ENCODE measurements at regions not wholly inside any gene's neighbourhood (a gene's known extent, or its start where the extent isn't known, plus 50 kb on each side); places are given as distances from the start of the nearest gene placed in this dataset.

DNA sequence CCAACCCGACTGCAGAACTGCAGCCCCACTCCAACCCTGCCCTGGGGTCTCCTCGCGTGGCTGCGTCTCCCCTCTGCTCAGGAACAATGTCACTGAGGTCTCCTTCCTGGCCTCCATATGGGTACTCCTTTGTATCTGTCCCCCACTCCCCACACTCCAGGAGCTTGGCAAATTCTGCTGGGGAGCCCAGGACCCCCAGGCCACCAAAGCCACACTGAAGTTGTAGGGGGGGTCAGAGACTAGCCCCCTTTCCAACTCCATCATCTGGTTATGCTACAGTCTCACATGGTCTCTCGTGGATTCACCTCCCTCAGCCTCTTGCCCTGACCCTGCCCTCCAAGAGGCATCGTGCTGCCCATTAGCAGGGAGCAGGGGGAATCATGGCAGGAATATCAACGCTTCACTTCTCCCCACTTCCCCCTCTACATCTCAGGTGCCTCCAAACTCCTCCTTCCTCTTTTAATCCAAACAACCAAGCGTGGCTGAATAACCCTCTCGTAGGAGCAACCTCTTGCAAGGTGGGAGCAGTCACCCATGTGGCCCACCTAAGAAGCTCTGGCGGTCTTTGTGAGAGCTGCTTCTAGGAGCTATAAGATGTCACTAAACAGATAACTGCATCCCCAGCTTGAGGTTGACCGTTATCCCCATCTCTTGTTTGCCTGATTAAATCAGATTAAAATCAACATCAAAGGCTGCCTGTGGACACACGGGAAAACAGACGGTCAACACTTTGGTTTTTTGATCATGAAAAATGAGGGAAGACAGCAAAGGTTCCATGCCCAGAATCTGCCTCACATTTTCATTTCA is 86.4 kb downstream of the MIS18A start:
- TF ChIP-seq, protein P1, sequence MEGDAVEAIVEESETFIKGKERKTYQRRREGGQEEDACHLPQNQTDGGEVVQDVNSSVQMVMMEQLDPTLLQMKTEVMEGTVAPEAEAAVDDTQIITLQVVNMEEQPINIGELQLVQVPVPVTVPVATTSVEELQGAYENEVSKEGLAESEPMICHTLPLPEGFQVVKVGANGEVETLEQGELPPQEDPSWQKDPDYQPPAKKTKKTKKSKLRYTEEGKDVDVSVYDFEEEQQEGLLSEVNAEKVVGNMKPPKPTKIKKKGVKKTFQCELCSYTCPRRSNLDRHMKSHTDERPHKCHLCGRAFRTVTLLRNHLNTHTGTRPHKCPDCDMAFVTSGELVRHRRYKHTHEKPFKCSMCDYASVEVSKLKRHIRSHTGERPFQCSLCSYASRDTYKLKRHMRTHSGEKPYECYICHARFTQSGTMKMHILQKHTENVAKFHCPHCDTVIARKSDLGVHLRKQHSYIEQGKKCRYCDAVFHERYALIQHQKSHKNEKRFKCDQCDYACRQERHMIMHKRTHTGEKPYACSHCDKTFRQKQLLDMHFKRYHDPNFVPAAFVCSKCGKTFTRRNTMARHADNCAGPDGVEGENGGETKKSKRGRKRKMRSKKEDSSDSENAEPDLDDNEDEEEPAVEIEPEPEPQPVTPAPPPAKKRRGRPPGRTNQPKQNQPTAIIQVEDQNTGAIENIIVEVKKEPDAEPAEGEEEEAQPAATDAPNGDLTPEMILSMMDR (IDR thresholded peaks at IDR 0.05), result no peak

DNA sequence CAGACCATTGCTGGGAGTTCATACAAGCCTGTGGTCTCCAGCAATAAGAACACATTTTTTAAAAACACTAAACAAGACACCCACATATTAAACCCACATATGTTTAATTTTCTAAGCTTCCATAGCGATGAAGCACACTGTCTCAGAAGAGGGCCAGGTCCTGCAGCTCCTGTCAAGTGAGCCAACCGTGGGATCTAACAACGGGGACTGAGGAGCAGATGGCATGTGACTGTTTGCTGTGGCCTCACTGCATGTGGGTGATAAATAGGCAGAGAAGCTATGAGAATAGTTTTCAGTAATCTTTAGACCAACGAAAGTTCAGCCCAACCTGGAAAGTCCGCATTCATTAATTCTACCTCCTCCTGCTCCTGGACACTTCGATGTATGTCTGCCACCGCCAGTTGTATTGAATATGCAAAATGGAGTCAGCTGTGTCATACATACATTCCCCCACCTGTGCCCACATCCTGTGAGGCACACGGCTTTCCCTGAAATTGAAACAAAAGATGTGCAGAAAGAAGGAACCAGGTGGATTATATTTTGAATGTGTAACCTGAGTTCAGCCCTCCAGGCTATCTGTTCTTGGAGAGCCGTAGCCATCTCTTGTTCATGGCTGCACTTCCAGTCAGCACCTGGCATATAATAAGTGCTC is 88.2 kb downstream of the MIS18A start:
- TF ChIP-seq, protein P1 (IDR thresholded peaks at IDR 0.05), result no peak

DNA sequence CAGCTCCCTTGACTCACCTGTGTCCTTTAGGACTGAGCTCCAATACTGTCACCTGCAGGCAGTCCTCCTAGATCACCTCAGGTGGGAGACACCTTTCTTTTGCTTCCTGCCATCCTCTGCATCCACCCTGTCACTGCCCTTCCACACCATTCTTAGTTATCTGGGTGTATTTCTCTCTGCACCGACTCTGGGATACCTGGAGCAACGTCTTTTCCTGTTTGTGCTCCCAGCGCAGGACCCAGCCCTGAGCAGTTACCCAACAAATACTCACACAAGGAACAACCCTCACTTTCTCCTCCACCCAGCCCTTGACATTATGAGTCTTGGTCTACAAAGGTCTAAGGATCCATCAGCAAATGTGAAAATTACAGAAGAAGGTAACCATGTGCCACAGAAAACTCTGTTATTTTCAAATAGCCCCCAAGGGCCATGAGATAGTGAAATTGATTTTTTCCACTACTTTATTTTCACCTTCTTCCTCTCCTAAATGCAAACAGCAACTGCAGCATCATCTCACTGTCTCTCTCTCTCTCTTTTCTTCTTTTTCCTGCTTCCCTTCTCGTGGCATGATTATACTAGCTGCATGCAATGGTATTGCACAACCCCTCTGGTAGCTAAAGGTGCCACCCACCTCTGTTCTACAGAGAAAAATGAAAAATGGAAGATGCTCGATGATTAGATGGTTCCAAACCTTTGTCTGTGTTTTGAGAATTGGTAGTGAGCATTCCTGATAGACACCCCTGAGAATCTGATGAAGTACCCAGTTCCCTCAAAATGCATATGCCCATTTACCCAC is 89.0 kb downstream of the MIS18A start:
- TF ChIP-seq, protein P1 (IDR thresholded peaks at IDR 0.05), result no peak

DNA sequence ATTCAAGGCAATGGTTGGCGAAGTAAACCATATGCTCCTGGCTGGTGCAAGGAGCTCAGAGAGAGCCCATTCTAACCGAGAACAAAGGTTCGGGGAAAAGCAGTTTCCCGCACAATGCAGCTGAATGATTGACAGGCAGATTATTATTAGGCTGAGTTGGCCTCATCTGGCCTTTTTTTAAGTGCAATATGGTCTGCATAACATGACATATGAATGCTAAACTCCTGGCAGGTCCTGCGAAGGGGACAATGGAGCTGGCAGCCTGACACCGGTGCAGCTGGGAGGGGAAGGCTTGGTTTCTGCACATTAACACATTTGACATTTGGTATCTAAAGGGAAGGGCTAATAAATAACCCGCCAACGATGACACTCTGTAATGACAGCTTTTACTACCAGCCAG is 92.0 kb downstream of the MIS18A start:
- TF ChIP-seq, protein P1 (IDR thresholded peaks at IDR 0.05), result no peak

GRCh38 chr21:32185726-32186125 is 93.1 kb downstream of the MIS18A start:
- TF ChIP-seq, protein P1 (IDR thresholded peaks at IDR 0.05), result no peak

DNA sequence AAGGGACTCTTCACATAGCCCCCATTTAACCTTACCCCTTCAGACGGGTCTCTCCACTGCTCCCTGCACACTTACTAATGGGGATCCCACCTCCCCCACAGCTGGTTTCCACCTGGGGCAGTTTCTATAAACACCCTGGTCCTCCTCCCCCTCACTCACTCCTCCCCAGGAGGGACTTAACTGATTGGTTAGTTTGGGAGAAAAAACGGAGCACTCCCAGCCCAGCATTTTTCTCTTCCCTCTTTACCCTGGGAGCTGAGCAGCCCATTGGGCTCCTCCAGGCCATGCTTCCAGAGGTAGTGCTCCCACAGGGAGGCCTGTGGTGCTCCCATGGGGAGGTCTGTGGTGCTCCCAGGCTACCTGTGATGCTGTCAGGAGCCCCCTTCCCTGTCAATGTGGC is 93.7 kb downstream of the MIS18A start:
- TF ChIP-seq, protein P1 (IDR thresholded peaks at IDR 0.05), result no peak

- TF ChIP-seq, protein P1 (IDR thresholded peaks at IDR 0.05), result no peak
Measured at GRCh38 chr21:32184485-32184884, 94.4 kb downstream of the MIS18A start.
